ENCODE measurements at regions not wholly inside any gene's neighbourhood (a gene's known extent, or its start where the extent isn't known, plus 50 kb on each side); places are given as distances from the start of the nearest gene placed in this dataset.

DNA sequence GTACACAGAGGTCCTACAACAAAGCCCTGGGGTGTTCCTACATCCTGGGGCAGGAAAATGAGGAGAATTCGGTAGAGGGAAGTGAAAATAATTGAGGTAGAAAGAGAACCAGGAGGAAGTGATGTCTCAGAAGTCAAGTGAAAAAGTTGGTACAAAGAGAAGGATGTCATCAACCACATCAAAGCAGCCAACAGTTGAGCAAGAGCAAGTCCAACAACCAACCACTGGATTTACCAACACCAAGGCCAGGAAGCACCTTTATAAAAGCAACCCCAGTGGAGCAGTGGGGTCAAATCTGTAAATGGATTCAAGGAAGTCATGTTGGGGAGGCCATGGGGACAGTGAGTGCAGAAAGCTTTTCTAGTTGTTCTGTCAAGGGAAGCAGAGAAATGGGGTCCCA, 360.4 kb downstream of the ZNF516 start:
- no peak for TF ChIP-seq FOXK2 (IDR thresholded peaks at IDR 0.05)
- no peak for TF ChIP-seq SP1 (IDR thresholded peaks at IDR 0.05)
- TF ChIP-seq ELF4 (IDR thresholded peaks at IDR 0.05), result no peak
- TF ChIP-seq SUZ12 (IDR thresholded peaks at IDR 0.05), result no peak
- no peak for TF ChIP-seq FOXM1 (IDR thresholded peaks at IDR 0.05; ENCODE audit: borderline replicate concordance)
- TF ChIP-seq BHLHE40 (IDR thresholded peaks at IDR 0.05; ENCODE audit: borderline replicate concordance), result no peak
- no peak for TF ChIP-seq FOXA1 (IDR thresholded peaks at IDR 0.05)
- no peak for TF ChIP-seq ARNT (IDR thresholded peaks at IDR 0.05)
- TF ChIP-seq CTBP1 (IDR thresholded peaks at IDR 0.05; ENCODE audit: borderline replicate concordance), result no peak
- no peak for TF ChIP-seq L3MBTL2 (conservative IDR thresholded peaks at IDR 0.05)
- TF ChIP-seq NFRKB (IDR thresholded peaks at IDR 0.05), result no peak
- no peak for TF ChIP-seq ZNF384 (IDR thresholded peaks at IDR 0.05)
- no peak for TF ChIP-seq TARDBP (IDR thresholded peaks at IDR 0.05)
